GM19438 (cell line): ENCODE measurements at regions not wholly inside any gene's neighbourhood (a gene's known extent, or its start where the extent isn't known, plus 50 kb on each side); places are given as distances from the start of the nearest gene placed in this dataset.
"Not testable (repeated sequence)": the region's sequence is repeated elsewhere in the genome, so short reads cannot be mapped to it uniquely, and the experiment has no call there.

ENCODE experiments used
- ATAC-seq: cut with Tn5 transposase; IDR thresholded peaks from one replicate; pipeline ENCODE4 v1.9.1; 2021; ENCODE audit warnings: low read depth; ENCODE audit not compliant: unreplicated experiment

DNA sequence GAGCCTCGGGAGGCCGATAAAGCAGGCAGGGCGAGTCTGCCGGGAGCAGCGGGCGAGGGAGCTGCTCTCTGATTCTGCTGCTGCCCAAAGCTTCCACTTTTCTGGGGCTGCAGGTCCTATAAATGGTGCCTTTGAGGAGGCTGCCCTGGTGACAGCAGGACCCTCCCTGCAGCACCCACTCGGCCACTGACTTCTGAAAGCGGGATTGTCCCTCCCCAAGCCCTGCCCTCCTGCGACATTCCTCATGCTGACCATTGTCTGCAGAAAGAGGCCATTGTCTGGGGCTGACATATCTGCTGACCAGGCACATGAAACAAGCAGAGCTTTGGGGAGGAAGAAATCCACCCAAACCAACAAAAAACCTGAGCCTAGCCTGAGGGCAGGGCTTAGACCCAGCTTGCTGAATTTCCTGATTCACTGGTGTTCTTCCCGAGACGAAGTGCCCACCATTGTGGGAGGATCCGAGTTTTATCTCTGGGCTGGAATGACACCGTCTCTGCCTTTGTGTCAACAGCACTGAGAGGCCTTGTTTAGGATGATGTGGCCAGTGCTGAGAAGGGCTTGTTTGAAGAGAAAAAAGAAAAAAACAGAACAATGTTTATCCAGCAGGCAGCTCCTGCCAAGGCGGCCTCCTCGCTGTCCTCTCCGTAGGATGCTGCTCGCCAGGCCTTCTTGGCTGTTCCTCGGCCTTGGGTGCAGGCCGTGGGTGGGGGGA lies 129.7 kb downstream of the MYCN start:
- ATAC-seq: no peak

DNA sequence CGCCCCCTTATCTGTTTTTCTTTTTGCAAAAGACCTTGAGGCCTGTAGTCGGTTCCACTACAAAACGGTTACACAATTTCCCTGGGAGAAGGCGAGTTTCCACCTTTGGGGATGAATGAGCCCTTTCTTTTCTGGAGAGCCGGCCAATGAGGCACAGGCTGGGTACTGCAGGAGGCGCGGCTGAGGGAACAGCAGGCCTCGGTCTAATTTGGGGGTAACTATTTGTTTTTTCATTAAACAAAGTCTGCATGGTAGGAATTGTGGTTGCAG lies 129.2 kb downstream of the MYCN start:
- ATAC-seq: no peak

DNA sequence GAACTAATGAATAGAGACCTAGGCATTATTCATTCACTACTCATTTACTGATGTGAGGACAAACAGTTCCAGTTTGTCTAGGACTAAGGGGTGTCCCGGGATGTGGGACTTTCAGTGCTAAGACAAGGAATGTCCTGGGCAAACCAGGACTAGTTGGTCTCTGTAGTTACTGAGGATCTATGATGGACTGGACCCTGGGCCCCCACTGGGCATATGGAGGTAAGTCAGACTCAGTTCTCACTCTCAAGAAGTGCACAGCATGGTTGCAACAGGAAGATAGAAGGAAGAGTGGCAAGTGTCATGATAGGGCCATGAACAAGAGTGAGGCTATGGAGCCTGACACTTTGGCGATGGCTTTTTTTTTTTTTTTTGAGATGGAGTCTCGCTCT lies 128.2 kb downstream of the MYCN start:
- no peak for ATAC-seq

DNA sequence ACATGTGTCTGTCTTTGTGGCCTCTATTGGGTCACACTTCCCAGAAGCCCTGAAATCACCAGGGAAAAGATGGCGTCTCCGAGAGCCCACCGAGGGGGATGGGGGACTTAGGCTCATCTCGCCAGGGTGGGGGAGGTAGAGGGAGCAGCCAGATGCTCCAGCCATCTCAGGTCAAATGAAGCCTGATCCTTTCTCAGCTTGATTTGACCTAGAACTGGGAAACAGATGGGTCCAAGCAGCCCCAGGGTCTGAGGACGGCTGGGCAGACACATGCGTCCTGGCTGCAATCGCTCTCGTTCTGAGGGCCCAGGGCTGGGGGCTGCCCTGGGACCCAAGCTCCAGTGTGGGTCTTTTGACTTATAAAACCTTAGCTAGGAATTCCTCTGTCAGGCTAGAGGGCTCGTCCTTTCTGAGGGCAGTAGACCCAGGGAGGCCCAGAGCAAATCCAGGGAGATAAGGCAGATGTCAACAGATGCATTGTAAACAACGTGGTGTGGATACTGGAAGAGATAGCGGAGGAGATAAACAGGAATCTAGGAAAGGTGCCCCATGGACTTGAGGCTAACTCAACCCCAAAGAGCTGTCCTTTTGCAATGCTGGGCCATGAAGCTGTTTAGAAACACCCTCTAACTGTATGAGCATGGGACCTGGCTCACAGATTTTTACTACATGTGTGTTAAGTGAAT lies 127.7 kb downstream of the MYCN start:
- no peak for ATAC-seq

DNA sequence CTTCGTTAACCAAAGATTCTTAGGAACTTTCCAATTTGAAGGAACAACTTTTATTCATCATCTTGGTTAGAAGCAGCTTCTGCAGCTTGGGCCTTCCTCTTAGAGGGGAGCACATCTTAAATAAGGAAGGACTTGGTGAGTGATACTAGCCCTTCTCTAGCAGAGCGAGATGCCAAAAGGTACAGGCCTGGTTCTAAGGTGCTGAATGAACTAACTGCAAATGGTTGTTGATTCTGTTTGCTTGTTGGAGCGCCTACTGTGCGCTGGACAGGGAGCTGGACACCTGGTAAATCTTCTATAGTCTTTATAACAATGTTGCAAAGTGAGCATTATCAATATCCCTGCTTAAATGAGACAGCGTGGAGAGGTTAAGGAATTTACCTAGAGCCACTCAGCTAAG lies 127.1 kb downstream of the MYCN start:
- ATAC-seq: no peak

DNA sequence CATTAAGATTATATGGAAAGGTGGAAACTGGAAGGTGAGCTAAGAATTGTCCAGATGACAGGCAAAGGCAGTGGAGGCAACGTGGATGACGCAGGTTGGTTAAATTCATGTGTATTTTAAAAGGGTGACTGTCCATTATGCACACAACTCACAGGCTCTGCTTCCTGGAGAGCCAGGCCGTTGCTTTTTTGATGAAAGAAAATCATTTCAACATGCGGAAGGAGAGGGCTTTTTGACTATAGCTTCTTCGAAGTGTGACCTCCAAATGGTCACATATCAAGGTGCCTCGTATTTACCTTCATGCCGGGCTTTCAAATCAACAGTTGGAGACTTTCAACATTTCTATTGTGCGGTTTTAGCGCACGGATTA lies 126.7 kb downstream of the MYCN start:
- no peak for ATAC-seq

DNA sequence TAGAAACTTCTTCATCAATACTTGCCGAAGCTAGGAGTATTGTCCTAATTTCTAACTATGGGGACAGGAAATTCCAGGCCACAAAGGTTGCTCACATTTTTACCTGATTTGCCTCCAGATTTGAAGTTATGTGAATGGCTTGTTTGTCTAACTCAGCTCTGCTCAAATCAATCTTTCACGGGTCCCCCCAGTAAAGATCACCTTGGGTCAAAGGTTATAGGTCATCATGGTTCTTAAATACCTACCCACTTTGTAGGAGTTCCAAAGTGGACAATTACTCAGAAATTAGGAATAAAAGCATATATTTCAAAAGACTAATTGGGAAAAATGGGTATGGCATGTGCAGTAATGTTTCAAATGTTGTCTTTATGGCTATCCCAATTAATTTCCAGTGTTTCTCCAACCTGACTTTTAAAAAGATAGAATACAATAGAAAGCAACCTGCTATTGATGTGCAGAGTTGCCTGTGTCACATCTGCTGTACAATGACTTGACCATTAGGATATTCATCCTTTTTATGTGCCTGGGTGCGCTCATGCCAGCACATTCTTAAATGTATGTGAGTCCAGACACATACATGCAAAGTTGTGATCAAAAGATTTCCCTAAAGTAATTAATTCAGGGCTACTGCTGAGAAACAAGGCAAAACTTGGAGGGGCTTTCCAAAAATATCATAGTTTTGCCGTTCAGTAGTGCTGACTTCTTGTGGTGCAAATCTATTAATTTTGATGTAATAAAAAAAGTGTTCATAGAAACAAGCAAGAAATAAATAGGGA lies 126.1 kb downstream of the MYCN start:
- no peak for ATAC-seq

DNA sequence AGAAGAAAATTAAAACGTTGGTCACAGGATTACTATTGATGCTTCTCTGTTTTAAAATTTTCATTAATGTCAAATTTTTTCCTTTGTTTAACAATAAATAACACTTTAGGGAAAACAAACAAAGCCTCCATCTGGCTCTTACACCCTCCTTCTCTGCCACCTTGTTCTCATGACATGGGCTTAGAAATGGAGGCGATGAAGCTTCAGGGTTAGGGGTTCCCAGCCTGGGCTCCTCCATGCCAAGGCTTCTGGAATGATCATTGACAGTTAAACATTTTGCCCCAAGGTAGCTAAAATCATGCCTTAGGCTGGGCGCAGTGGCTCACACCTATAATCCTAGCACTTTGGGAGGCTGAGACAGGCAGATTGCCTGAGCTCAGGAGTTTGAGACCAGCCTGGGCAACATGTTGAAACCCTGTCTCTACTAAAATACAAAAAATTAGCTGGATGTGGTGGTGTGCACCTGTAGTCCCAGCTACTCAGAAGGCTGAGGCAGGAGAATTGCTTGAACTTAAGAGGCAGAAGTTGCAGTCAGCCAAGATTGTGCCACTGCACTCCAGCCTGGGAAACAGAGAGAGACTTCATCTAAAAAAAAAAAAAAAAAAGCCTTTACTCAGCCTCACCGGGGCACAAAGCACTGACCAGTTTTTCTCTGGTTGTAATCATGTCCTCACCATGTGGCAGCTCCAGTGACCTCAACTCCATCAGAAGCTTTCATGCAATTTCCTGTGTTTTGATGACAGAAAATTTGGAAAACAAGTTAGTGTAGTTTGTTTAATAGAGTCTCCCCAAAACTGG lies 125.1 kb downstream of the MYCN start:
- not testable (repeated sequence) for ATAC-seq

DNA sequence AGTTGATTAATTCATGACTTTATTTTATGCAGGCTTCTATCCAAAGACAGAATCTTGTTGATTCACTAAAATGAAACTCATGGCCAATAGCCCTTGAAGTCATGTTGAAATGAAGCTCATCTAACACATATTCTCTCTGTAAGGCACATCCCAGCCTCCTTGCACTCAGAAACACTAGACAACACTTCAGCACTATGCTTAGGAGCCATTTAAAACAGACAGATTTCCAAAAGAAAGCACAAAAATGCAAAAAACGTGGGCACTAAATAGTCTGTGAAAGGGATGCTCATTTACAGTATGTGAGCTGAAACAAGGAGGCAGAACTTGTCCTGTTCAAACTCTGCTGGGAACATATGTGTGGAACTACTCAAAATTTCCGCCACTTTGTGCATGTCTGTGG lies 124.4 kb downstream of the MYCN start:
- no peak for ATAC-seq

DNA sequence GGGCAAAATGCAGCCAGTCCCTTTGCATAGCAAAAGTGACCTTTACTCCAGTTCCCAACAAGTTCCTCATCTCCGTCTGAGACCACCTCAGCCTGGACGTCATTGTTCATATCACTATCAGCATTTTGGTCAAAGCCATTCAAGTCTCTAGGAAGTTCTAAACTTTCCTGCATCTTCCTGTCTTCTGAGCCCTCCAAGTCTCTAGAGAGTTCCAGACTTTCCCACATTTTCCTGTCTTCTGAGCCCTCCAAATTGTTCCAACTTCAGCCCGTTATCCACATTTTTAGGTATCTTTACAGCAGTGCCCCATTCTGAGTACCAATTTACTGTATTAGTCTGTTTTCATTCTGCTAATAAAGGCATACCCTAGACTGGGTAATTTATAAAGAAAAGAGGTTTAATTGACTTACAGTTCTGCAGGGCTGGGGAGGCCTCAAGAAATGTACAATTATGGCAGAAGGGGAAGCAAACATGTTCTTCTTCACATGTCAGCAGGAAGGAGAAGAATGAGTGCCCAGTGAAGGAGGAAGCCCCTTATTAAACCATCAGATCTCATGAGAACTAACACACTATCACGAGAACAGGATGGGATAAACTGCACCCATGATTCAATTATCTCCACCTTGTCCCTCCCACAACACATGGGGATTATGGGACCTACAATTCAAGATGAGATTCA lies 123.7 kb downstream of the MYCN start:
- ATAC-seq: no peak

DNA sequence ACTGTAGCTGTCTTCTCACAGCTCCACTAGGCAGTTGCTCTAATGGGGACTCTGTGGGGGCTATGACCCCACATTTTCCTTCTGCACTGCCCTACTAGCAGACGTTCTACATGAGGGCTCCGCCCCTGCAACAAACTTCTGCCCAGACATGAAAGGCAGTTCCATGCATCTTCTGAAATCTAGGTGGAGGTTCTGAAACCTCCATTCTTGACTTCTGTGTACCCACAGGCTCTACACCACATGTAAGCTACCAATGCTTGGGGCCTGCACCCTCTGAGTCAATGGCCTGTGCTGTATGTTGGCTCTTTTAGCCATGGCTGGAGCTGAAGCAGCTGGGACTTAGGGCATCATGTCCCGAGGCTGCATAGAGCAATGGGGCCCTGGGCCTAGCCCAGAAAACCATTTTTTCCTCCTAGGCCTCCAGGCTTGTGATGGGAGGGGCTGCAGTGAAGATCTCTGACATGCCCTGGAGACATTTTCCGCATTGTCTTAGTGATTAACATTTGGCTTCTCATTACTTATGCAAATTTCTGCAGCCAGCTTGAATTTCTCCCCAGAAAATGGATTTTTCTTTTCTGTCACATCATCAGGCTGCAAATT lies 123.0 kb downstream of the MYCN start:
- ATAC-seq: no peak

DNA sequence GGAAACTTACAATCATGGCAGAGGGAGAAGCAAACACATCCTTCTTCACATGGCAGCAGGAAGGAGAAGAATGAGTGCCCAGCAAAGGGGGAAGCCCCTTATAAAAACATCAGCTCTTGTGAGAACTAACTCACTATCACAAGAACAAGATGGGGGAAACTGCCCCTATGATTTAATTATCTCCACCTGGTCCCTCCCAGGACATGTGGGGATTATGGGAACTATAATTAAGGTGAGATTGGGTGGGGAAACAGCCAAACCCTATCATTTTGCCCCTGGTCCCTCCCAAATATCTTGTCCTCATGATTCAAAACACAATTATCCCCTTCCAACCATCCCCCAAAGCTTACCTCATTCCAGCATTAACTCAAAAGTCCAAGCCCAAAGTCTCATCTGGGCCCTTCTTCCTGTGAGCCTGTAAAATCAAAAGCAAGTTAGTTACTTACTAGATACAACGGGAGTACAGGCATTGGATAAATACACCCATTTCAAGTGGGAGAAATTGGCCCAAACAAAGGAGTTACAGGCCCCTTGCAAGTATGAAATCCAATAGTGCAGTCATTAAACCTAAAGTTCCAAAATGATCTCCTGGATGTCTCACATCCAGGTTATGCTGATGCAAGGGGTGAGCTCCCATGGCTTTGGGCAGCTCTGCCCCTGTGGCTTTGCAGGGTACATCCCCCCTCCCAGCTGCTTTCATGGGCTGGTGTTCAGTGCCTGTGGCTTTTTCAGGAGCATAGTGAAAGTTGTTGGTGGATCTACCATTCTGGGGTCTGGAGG lies 122.3 kb downstream of the MYCN start:
- no peak for ATAC-seq

DNA sequence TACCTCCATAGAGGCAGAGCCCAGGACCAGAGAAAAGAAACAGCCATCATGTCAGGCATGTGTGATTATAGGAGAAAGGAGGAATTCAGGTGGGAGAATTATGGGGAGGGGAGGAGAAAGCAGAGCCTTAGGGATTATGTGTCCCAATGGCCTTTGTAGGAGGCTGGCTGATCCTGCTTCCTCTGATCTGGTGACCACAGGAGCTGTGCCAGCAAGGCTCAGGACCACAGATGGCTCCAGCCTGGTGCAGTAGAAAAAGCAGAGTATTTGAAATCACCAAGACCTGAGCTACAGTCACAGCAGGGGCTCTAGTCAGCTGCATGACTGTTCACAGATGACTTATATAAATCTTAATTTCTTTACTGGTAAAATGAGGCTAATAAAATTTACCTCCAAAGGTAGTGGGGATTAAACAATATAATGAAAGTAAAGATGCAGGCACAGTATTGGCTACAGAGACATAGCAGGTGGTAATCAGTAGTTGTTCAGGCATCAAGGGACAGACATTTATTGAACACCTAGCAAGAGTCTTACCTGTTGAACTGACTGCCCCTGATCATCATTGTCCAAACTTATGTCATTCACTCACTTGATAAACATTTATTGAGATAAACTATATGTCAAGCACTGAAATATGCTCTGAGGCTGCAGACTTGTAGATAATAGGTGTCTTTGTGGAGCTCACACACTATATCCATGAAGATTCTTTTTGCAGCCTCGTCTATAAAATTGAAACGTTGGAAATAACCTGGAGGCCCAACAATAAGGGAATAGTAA lies 121.3 kb downstream of the MYCN start:
- no peak for ATAC-seq

DNA sequence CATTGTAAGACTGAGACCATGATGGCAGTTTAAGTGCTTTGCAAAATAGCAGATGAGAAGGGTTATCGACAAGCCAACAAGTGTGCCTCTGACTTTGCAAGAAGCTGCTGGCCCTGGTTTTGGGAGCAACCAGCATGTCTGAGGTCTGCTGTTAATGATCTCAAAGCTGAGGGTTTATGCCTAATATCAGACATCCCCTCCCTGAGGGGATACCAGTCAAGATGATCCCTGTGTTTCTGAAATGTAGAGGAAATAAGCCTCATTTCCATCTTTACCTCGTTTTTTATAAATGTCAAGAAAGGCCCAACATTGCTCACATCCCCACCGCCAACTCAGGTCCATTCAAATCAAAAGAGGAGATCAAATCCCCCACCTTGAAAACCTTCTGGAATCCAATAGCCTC lies 120.6 kb downstream of the MYCN start:
- no peak for ATAC-seq

DNA sequence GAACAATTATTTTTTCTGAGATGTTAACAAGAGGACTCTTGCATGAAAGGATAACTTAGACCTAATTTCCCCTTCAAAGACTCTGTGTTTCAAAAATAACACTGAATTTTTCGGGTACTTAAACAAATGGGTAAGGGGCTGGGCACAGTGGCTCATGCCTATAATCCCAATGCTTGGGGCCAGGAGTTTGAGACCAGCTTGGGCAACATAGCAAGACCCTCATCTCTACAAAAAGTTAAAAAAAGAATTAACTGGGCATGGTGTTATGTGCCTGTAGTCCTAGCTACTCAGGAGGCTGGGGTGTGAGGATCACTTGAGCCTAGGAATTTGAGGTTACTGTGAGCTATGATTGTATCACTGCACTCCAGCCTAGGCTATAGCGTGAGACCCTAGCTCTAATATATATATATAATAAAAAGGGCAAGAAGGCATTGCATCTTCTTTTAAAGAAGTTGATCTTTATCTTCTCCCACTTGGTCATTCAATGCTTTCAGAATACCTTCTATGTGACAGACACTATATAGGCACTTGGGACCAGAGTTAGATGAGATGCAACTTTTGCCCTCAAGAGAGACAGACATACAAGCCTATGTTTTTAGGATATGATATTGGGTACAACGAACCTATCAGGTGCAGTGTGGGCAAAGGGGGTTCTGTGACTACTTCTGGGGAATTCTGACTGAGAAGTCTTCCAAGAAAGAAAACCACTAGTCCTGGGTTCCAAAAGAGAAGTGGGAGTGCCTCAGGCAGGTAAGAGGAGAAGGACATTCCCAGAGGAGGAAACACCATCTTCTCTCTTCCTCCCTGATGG lies 120.0 kb downstream of the MYCN start:
- ATAC-seq: no peak

DNA sequence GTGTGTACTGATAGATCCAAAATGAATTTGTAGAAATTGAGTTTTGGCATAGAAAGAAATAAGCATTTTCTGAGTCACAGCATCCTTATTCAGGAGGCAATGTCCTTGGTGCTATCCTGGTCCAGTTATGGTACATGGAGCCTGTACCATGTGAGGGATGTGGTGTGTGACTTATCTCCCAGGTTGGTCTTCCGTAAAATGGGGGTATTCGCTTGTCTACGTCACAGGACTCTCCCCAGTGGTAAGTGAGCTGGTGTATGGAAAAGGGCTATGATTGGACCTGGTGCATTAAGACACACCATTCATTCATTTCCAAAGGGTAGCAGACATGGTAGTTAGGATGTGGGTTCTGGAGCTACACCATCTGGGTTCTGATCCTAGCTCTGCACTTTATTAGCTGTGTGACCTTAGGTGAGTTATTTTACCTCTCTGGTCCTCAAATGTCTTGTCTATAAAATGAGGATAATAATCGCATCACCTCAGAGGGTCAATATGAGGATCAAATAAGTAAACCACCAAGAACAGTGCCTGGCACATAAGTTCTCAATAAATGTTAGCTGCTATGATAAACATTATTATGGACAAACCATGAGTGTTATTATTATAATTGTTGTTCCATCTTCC lies 119.2 kb downstream of the MYCN start:
- ATAC-seq: no peak

DNA sequence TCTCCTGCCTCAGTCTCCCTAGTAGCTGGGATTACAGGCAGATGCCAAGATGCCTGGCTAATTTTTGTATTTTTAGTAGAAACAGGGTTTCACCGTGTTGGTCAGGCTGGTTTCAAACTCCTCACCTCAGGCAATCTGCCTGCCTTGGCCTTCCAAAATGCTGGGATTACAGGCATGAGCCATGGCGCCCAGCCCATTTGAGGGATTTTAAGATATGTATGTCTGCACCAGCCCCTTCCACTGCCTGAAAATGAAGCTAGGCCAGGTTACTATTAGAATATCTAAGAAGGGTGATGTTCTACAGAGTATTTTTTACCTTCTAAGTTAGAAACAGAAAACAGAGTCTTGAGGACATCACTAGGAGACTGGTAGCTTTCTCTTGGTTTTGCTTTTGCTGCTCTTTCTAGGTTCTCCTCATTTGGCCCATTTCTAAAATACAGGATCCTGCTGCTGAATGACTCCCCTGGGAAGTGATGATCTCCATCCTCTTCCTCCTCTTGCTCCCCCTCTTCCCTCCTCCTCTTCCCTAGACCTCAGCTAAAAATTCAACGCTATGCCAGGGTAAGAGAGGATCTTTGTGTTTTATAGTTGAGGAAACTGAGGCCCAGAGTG lies 118.5 kb downstream of the MYCN start:
- ATAC-seq: no peak
